Right ventricle myocardium inferior (tissue), 1 donor: ENCODE measurements at regions not wholly inside any gene's neighbourhood (a gene's known extent, or its start where the extent isn't known, plus 50 kb on each side); places are given as distances from the start of the nearest gene placed in this dataset.

Source experiments
- ATAC-seq: fragments of 200-7000 bp; cut with Tn5 transposase; one replicate; pipeline ENCODE4 v1.9.1; 2020; ENCODE audit warnings: mild to moderate bottlenecking, moderate library complexity
- DNase-seq: peaks from one replicate; pipeline ENCODE4 v3.0.0; 2021; ENCODE audit errors: missing footprints
- intact Hi-C: fragments of 100-400 bp; cut with DNase I; formaldehyde crosslinking; loops from one replicate; pipeline ENCODE4 v1.11.0; 2022
- donor health status: DM: no; HTN: yes; CAD: no; lungs with severe emphysema.

- intact Hi-C loops, result loop anchor here (2.0 kb wide), 1 partner anchor 143 kb away; no protein-coding TSS in a partner anchor
These were observed 49.8 kb upstream of the BAHCC1 start for GRCh38 chr17:81345228-81346089.

More at GRCh38 chr17:81345228-81346089, 49.8 kb upstream of the BAHCC1 start:
- DNase-seq (peak; percentile 93), ATAC-seq (peak; percentile 77)
